WTC11 (cell line): ENCODE measurements at regions not wholly inside any gene's neighbourhood (a gene's known extent, or its start where the extent isn't known, plus 50 kb on each side); places are given as distances from the start of the nearest gene placed in this dataset.

Experiments used
- CTCF ChIP-seq: fragments of 200-600 bp; IDR thresholded peaks from 2 replicates; pipeline ENCODE4 v1.8.0; 2022; ENCODE audit warnings: antibody characterized with exemption
- MXD4 ChIP-seq: fragments of 250-450 bp; sonication (Bioruptor Pico); IDR thresholded peaks from 2 replicates; pipeline ENCODE4 v1.8.0; 2021; ENCODE audit warnings: mild to moderate bottlenecking, moderate library complexity, borderline replicate concordance
- PREB ChIP-seq: sonication (generic); formaldehyde crosslinking; IDR thresholded peaks from 2 replicates; pipeline ENCODE4 v1.8.1; 2022; ENCODE audit warnings: mild to moderate bottlenecking, missing genetic modification reagents, moderate library complexity, borderline replicate concordance
- ZNF416 ChIP-seq: fragments of 250-450 bp; sonication (Bioruptor Pico); IDR thresholded peaks from 2 replicates; pipeline ENCODE4 v1.9.0; 2021; ENCODE audit warnings: mild to moderate bottlenecking, inconsistent platforms

DNA sequence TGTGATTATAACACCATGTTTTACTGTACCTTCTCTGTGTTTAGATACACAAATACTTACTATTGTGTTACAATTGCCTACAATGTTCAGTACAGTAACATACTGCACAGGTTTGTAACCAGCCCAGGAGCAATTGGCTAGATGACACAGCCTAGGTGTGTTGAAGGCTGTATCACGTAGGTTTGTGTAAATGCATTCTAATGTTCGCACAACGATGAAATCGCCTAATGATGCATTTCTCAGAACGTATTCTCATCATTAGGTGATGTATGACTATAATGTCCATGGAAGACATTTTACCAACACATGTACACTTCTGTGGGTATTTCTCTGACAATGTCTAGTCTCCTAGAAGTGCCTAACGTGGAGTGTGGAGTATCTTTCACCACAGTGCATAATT lies 165.9 kb upstream of the KLF7 start:
- TF ChIP-seq PREB (CRISPR knock-in tag) (no peak), MXD4 (CRISPR knock-in tag) (no peak), CTCF (no peak), ZNF416 (no peak)
